Choroid plexus epithelial cell (primary cell): ENCODE measurements at regions not wholly inside any gene's neighbourhood (a gene's known extent, or its start where the extent isn't known, plus 50 kb on each side); places are given as distances from the start of the nearest gene placed in this dataset.

ENCODE experiments used
- DNase-seq: peaks from one replicate; pipeline ENCODE4 v3.0.0-alpha.2; 2010; ENCODE audit warnings: low read depth
- H3K4me3 ChIP-seq: 2 replicates; pipeline ENCODE4 v1.5.1; 2011; ENCODE audit warnings: low read depth, mild to moderate bottlenecking, control low read depth, low read length, moderate library complexity
- TF ChIP-seq, protein P1 (sequence below): conservative IDR thresholded peaks from 2 replicates; pipeline ENCODE4 v1.5.1; 2011; ENCODE audit warnings: low read depth, mild to moderate bottlenecking, control low read depth, inconsistent platforms, low read length, moderate library complexity

DNA sequence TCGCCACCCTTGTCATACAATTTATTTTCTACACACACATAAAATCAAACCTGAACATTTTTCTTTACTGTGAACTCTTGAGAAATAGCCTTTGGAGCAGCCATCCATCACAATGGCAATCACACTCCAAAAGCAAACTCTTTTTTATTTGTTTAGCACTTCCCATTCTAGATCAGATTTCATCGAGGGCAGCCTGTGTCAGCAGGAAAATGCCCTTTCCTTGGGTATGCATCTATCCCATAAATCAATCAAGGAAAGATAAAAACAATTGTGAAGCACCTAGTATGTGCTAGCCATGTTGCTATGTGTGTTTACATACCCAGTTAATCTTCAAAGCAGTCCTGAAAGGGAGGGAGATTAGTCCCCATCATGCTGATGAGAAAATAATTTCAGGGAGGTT lies 484.1 kb upstream of the USP24 start:
- H3K4me3 ChIP-seq: no peak overlapping the region
- TF ChIP-seq, protein P1, sequence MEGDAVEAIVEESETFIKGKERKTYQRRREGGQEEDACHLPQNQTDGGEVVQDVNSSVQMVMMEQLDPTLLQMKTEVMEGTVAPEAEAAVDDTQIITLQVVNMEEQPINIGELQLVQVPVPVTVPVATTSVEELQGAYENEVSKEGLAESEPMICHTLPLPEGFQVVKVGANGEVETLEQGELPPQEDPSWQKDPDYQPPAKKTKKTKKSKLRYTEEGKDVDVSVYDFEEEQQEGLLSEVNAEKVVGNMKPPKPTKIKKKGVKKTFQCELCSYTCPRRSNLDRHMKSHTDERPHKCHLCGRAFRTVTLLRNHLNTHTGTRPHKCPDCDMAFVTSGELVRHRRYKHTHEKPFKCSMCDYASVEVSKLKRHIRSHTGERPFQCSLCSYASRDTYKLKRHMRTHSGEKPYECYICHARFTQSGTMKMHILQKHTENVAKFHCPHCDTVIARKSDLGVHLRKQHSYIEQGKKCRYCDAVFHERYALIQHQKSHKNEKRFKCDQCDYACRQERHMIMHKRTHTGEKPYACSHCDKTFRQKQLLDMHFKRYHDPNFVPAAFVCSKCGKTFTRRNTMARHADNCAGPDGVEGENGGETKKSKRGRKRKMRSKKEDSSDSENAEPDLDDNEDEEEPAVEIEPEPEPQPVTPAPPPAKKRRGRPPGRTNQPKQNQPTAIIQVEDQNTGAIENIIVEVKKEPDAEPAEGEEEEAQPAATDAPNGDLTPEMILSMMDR: no peak
- DNase-seq: no peak

DNA sequence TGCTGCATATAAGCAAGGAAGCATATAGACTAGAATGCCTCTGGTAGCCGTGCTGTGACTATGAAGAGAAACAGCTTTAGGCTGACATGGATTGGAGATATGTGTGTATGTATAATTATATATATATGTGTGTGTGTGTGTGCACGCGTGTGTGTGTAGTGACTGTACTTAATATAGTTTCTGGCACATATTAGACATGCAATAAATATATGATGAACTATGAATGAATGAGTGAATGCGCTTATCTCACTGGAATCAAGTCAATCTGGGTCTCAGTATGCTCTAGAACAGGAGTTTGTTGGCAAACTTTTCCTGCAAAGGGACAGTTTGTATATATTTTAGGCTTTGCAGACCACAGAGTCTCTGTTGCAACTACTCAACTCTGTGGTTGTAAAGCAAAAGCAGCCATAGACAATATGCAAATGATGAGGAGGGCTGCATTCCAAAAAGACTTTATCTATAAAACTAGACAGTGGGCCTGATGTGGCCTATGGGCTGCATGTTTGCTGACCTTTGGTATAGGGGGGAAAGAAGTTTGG lies 482.9 kb upstream of the USP24 start:
- TF ChIP-seq, protein P1: no peak
- H3K4me3 ChIP-seq: no peak overlapping the region
- no peak for DNase-seq

DNA sequence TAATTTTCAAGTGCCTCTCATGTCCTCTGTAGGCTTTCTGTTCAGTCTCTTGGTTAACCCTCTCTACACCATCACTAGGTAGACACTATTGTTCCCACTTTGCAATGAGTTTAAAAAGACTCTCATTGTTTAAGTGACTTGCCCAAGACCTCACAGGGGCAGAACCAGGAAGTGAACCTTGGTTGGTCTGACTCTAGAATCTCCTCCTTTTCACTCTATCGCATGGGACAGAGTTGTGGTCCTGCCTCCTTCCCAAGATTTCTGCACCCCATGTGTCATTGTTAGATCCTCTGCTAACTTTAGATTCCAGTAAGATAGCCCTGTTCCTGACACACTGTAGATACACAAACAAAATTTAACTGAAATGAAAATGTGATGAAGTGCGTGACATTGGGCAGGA lies 481.7 kb upstream of the USP24 start:
- no peak overlapping the region for H3K4me3 ChIP-seq
- no peak for DNase-seq
- TF ChIP-seq, protein P1: no peak

DNA sequence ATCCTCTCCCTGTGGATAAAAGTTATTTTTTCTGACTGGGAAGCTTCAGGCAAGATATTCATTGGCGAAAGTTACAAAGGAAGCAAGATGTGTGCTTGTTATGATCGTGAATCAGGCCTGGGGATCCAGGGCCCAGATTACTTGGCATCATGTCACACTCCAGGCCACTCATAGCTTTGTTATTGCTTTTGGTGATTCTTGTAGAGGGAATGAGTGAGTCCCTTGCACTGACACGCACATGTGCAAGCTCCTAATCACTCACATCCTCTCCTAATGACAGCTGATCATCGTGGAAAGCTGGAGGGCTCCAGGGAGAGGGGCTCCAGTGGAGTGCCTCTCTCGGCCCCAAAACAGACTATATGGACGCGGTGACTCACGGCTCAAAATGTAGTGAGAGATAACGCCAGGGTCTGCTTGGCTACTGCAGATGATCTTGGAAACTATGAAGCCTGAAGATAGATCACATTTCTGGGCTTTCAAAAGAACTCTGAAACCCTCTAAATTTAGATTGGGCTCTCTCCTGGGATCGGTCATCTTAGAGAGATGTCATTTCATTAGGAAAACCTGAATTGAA lies 481.1 kb upstream of the USP24 start:
- no peak overlapping the region for H3K4me3 ChIP-seq
- DNase-seq: peak; percentile 48
- TF ChIP-seq, protein P1: no peak

DNA sequence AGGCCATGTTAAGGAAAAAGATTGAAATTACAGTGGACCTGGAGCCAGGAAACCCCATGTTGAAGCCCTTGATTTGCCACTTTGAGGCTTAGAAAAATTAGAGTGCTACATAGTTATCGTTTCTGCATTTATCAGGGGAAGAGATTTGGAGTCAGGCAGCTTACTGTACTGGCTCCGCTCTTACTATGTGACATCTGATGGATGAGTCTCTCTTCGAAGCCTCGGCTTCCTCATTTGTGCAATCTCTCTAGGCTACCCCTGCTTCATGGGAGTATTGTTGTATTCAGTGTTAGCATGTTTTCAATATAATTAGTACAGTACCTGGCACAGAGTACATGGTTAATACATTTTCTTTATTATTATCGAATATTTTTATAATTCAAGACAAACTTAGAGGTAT lies 480.4 kb upstream of the USP24 start:
- DNase-seq: no peak
- no peak overlapping the region for H3K4me3 ChIP-seq
- TF ChIP-seq, protein P1: no peak

DNA sequence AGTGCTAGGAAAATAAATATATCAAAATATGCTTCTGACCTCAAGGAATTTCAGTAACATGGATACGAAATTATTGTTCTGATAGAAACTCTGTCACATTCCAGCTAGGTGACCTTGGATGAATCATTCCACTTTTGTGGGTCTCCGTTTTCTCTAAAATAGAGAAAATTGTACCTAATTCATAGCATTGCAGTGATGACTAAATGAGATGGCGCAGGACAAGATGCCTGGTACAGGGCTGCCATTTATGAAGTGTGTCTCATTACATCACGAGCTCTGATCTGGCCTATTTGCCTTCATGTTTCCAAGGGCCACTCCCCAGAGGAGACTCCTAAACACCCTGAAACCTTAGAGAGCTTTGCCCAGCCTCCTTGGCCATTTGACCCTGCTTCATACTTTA lies 480.0 kb upstream of the USP24 start:
- no peak overlapping the region for H3K4me3 ChIP-seq
- TF ChIP-seq, protein P1: no peak
- DNase-seq: peak; percentile 35

DNA sequence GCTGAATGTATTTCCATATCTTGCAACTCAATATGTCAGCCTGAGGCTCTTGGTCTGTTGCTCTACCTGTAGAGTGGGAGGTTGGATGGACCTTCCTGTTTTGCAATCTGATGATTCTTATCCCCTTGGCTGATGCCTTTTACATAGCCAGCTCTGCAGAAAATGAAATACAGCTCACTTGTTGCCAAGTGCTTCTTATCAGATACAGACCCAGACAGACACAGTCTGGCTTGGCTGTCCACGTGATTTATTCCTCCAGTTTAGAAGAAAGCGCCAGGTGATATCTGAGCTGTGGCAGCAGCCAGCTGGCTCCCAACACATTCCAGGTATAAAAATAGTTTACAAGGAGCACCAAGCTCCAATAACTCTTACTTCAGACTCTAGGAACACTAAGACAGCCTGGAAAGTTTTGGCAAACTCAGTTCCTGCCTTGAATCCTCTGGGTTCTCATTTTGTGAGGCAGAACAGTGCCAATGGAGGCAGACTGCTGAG lies 479.2 kb upstream of the USP24 start:
- peak; percentile 61 for DNase-seq
- H3K4me3 ChIP-seq: no peak overlapping the region
- TF ChIP-seq, protein P1: no peak
